Hippocampal formation (tissue), 2 donors: ENCODE measurements at regions not wholly inside any gene's neighbourhood (a gene's known extent, or its start where the extent isn't known, plus 50 kb on each side); places are given as distances from the start of the nearest gene placed in this dataset.
"Not testable (repeated sequence)": the region's sequence is repeated elsewhere in the genome, so short reads cannot be mapped to it uniquely, and the experiment has no call there.

Experiments
- DNase-seq, 2 donors: peaks; one replicate each; lab custom pipeline; 2025; lab: John Stamatoyannopoulos, UW

GRCh38 chr13:54705738-54706137, 1677.1 kb downstream of the OLFM4 start:
- no peak for DNase-seq

- no peak for DNase-seq
These were observed 1677.7 kb downstream of the OLFM4 start for GRCh38 chr13:54706336-54706735.

GRCh38 chr13:54709546-54709945, 1680.9 kb downstream of the OLFM4 start:
- no peak for DNase-seq

GRCh38 chr13:54733639-54734038, 1705.0 kb downstream of the OLFM4 start:
- DNase-seq = no peak

- DNase-seq = not testable (repeated sequence)
These were observed 1708.6 kb downstream of the OLFM4 start for GRCh38 chr13:54737211-54737610.

GRCh38 chr13:54742984-54743383, 1714.4 kb downstream of the OLFM4 start:
- DNase-seq = no peak

GRCh38 chr13:54744747-54745146, 1716.1 kb downstream of the OLFM4 start:
- no peak for DNase-seq

GRCh38 chr13:54750521-54750920, 1721.9 kb downstream of the OLFM4 start:
- DNase-seq = no peak

GRCh38 chr13:54758795-54759194, 1730.2 kb downstream of the OLFM4 start:
- no peak for DNase-seq

GRCh38 chr13:54768214-54768613, 1739.6 kb downstream of the OLFM4 start:
- DNase-seq = no peak

- no peak for DNase-seq
These were observed 1747.0 kb downstream of the OLFM4 start for GRCh38 chr13:54775501-54776191.

GRCh38 chr13:54787754-54788153, 1759.1 kb downstream of the OLFM4 start:
- DNase-seq = no peak

- DNase-seq = no peak
These were observed 1771.1 kb downstream of the OLFM4 start for GRCh38 chr13:54799621-54800226.

GRCh38 chr13:54802226-54802625, 1773.6 kb downstream of the OLFM4 start:
- DNase-seq = no peak

GRCh38 chr13:54805743-54806142, 1777.1 kb downstream of the OLFM4 start:
- DNase-seq = no peak

GRCh38 chr13:54821938-54822470, 1793.4 kb downstream of the OLFM4 start:
- not testable (repeated sequence) for DNase-seq

- not testable (repeated sequence) for DNase-seq
These were observed 1800.9 kb downstream of the OLFM4 start for GRCh38 chr13:54829391-54830068.

GRCh38 chr13:54836273-54836672, 1807.7 kb downstream of the OLFM4 start:
- no peak for DNase-seq

GRCh38 chr13:54841682-54842081, 1813.1 kb downstream of the OLFM4 start:
- DNase-seq = no peak

GRCh38 chr13:54845351-54845965, 1816.8 kb downstream of the OLFM4 start:
- DNase-seq = no peak

- no peak for DNase-seq
These were observed 1824.2 kb downstream of the OLFM4 start for GRCh38 chr13:54852831-54853230.

GRCh38 chr13:54859827-54860226, 1831.2 kb downstream of the OLFM4 start:
- DNase-seq = no peak
